NCI-H2029 treated with DMSO at 0.1 percent for 48 hours (cell line): ENCODE measurements at regions not wholly inside any gene's neighbourhood (a gene's known extent, or its start where the extent isn't known, plus 50 kb on each side); places are given as distances from the start of the nearest gene placed in this dataset.

Experiments used
- DNase-seq: peaks from one replicate; lab custom pipeline; 2025; lab: John Stamatoyannopoulos, UW

GRCh38 chr2:30368258-30368657 lies 78.8 kb upstream of the LCLAT1 start:
- DNase-seq = no peak

GRCh38 chr2:30371028-30371689 lies 75.9 kb upstream of the LCLAT1 start:
- no peak for DNase-seq

- DNase-seq = no peak
Measured at GRCh38 chr2:30371772-30372373, 75.2 kb upstream of the LCLAT1 start.

GRCh38 chr2:30372826-30373225 lies 74.2 kb upstream of the LCLAT1 start:
- DNase-seq = no peak

GRCh38 chr2:30373881-30374302 lies 73.2 kb upstream of the LCLAT1 start:
- DNase-seq = no peak

- DNase-seq = no peak
Measured at GRCh38 chr2:30374380-30374779, 72.7 kb upstream of the LCLAT1 start.

- DNase-seq = no peak
Measured at GRCh38 chr2:30375915-30376314, 71.1 kb upstream of the LCLAT1 start.

- DNase-seq = no peak
Measured at GRCh38 chr2:30379481-30379880, 67.6 kb upstream of the LCLAT1 start.

- no peak for DNase-seq
Measured at GRCh38 chr2:30380824-30381223, 66.2 kb upstream of the LCLAT1 start.

- no peak for DNase-seq
Measured at GRCh38 chr2:30382162-30382783, 64.8 kb upstream of the LCLAT1 start.

GRCh38 chr2:30382995-30383394 lies 64.1 kb upstream of the LCLAT1 start:
- DNase-seq = no peak

- DNase-seq = no peak
Measured at GRCh38 chr2:30385327-30385726, 61.7 kb upstream of the LCLAT1 start.

GRCh38 chr2:30392097-30392496 lies 54.9 kb upstream of the LCLAT1 start:
- DNase-seq = no peak

GRCh38 chr2:30393510-30393909 lies 53.5 kb upstream of the LCLAT1 start:
- no peak for DNase-seq

GRCh38 chr2:30394096-30394495 lies 53.0 kb upstream of the LCLAT1 start:
- no peak for DNase-seq

GRCh38 chr2:30396436-30397232 lies 50.4 kb upstream of the LCLAT1 start:
- DNase-seq = no peak
